Hematopoietic multipotent progenitor cell (in vitro differentiated cells): ENCODE measurements at regions not wholly inside any gene's neighbourhood (a gene's known extent, or its start where the extent isn't known, plus 50 kb on each side); places are given as distances from the start of the nearest gene placed in this dataset.
"Not testable (repeated sequence)": the region's sequence is repeated elsewhere in the genome, so short reads cannot be mapped to it uniquely, and the experiment has no call there.

Source experiments
- DNase-seq, 3 donors: peaks; one replicate each; pipeline ENCODE4 v3.0.0-alpha.2; 2011 to 2015; ENCODE audit warnings: low read depth in 2 of 3, low spot score in 2 of 3

- no peak for DNase-seq
Measured at GRCh38 chr15:35286721-35287120, 201.6 kb upstream of the NANOGP8 start.

GRCh38 chr15:35282965-35283496, 197.9 kb upstream of the NANOGP8 start:
- DNase-seq: no peak

- DNase-seq: no peak
Measured at GRCh38 chr15:35281515-35281914, 196.4 kb upstream of the NANOGP8 start.

GRCh38 chr15:35279811-35280210, 194.7 kb upstream of the NANOGP8 start:
- DNase-seq: no peak

GRCh38 chr15:35271371-35272043, 186.4 kb upstream of the NANOGP8 start:
- DNase-seq: no peak

GRCh38 chr15:35260941-35261340, 175.8 kb upstream of the NANOGP8 start:
- no peak for DNase-seq

GRCh38 chr15:35260274-35260673, 175.2 kb upstream of the NANOGP8 start:
- DNase-seq: not testable (repeated sequence)

- no peak for DNase-seq
Measured at GRCh38 chr15:35256551-35256950, 171.5 kb upstream of the NANOGP8 start.

- no peak for DNase-seq
Measured at GRCh38 chr15:35256141-35256540, 171.0 kb upstream of the NANOGP8 start.

GRCh38 chr15:35254908-35255307, 169.8 kb upstream of the NANOGP8 start:
- DNase-seq: not testable (repeated sequence)

- DNase-seq: no peak
Measured at GRCh38 chr15:35254062-35254461, 169.0 kb upstream of the NANOGP8 start.

- DNase-seq: no peak
Measured at GRCh38 chr15:35252351-35252865, 167.3 kb upstream of the NANOGP8 start.

GRCh38 chr15:35247150-35247549, 162.1 kb upstream of the NANOGP8 start:
- DNase-seq: no peak

GRCh38 chr15:35246451-35246850, 161.4 kb upstream of the NANOGP8 start:
- DNase-seq: no peak

- not testable (repeated sequence) for DNase-seq
Measured at GRCh38 chr15:35245681-35246080, 160.6 kb upstream of the NANOGP8 start.

GRCh38 chr15:35244227-35244626, 159.1 kb upstream of the NANOGP8 start:
- DNase-seq: no peak

GRCh38 chr15:35243758-35244157, 158.7 kb upstream of the NANOGP8 start:
- DNase-seq: no peak

- DNase-seq: not testable (repeated sequence)
Measured at GRCh38 chr15:35239693-35240092, 154.6 kb upstream of the NANOGP8 start.

- DNase-seq: not testable (repeated sequence)
Measured at GRCh38 chr15:35238448-35238847, 153.4 kb upstream of the NANOGP8 start.

GRCh38 chr15:35229085-35229484, 144.0 kb upstream of the NANOGP8 start:
- DNase-seq: no peak

- DNase-seq: no peak
Measured at GRCh38 chr15:35218215-35218614, 133.1 kb upstream of the NANOGP8 start.

GRCh38 chr15:35215093-35215492, 130.0 kb upstream of the NANOGP8 start:
- DNase-seq: no peak
